Chondrocyte (in vitro differentiated cells): ENCODE measurements at regions not wholly inside any gene's neighbourhood (a gene's known extent, or its start where the extent isn't known, plus 50 kb on each side); places are given as distances from the start of the nearest gene placed in this dataset.
A peak's percentile ranks its signal among the peaks of the same experiment; 100 is the strongest.

Experiments used
- DNase-seq: peaks from one replicate; pipeline ENCODE4 v3.0.0; 2021; ENCODE audit warnings: mixed read lengths, low spot score
- H3K27ac Mint-ChIP-seq: one replicate; pipeline ENCODE4 v1.8.0; 2021; ENCODE audit warnings: mild to moderate bottlenecking, moderate library complexity, mixed read lengths; ENCODE audit not compliant: unreplicated experiment
- H3K27me3 Mint-ChIP-seq: 2 replicates; pipeline ENCODE4 v1.8.0; 2021; ENCODE audit warnings: low read depth, mixed read lengths
- H3K36me3 Mint-ChIP-seq: 2 replicates; pipeline ENCODE4 v1.8.0; 2021; ENCODE audit warnings: low read depth, mixed read lengths
- H3K4me1 Mint-ChIP-seq: 2 replicates; pipeline ENCODE4 v1.8.0; 2021; ENCODE audit warnings: low read depth, mild to moderate bottlenecking, mixed read lengths
- H3K4me3 Mint-ChIP-seq: one replicate; pipeline ENCODE4 v1.8.0; 2021; ENCODE audit warnings: mild to moderate bottlenecking, moderate library complexity, mixed read lengths; ENCODE audit not compliant: unreplicated experiment
- H3K9me3 Mint-ChIP-seq: 2 replicates; pipeline ENCODE4 v1.8.0; 2021; ENCODE audit warnings: low read depth, mixed read lengths
- TF ChIP-seq, protein P1 (sequence below): fragments of 200-600 bp; sonication (generic); IDR thresholded peaks from 2 replicates; pipeline ENCODE4 v1.5.0; 2021; ENCODE audit warnings: antibody characterized with exemption, mild to moderate bottlenecking, moderate library complexity

DNA sequence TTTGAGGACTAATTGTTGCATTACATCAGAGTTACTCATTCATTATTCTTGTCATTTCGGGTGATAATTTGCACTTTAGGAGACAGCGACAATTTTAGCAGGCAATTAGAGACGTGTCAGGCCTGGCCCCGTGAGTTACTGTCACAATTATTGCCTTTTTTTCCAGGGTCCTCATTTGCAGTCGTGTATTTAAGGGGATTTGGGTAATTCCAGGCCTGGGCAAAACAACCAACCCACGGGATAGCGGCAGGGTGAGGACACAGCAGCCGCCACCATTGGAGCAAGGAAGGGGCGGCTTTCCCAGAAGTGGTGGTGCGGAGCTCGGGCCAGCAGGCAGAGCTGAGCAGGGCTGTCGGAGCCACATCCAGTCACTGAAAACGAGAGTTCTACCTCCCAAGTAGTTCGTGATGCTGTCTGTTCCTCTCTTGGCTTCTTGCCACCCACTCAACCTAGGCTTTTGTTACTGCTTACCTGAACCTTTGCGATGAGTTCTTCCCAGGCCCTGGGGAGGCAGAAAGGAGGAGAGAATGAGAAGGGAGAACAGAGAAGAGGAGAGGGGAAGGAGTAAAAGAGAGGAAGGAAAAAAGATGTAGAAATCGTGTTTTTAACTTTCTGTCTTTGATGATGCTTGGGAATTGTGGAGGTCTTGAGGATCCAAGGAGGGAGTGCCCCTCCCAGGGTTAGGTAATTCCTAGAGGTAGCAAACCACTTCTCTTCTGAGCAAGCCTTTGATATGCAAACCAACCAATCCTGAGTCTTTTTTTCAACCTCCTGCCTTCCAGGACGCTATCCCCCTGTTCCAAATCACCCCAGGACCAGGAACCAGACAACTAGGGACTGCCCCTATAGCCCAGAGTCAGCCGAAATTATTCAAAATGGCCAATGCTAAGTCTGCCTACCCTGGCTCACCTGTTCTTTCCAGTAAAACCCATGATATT is 236.1 kb downstream of the MIAT start:
- no peaks in the 10 kb centered on the region for H3K27me3 Mint-ChIP-seq
- peaks cover 3% of the 10 kb centered on the region for H3K9me3 Mint-ChIP-seq
- peaks cover 4% of the 10 kb centered on the region for H3K36me3 Mint-ChIP-seq
- no peak for DNase-seq
- TF ChIP-seq, protein P1, sequence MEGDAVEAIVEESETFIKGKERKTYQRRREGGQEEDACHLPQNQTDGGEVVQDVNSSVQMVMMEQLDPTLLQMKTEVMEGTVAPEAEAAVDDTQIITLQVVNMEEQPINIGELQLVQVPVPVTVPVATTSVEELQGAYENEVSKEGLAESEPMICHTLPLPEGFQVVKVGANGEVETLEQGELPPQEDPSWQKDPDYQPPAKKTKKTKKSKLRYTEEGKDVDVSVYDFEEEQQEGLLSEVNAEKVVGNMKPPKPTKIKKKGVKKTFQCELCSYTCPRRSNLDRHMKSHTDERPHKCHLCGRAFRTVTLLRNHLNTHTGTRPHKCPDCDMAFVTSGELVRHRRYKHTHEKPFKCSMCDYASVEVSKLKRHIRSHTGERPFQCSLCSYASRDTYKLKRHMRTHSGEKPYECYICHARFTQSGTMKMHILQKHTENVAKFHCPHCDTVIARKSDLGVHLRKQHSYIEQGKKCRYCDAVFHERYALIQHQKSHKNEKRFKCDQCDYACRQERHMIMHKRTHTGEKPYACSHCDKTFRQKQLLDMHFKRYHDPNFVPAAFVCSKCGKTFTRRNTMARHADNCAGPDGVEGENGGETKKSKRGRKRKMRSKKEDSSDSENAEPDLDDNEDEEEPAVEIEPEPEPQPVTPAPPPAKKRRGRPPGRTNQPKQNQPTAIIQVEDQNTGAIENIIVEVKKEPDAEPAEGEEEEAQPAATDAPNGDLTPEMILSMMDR, result no peak
- H3K4me1 Mint-ChIP-seq, result peaks cover 68% of the 10 kb centered on the region
- peak overlapping the region; percentile 97 for H3K27ac Mint-ChIP-seq
- no peak overlapping the region for H3K4me3 Mint-ChIP-seq

DNA sequence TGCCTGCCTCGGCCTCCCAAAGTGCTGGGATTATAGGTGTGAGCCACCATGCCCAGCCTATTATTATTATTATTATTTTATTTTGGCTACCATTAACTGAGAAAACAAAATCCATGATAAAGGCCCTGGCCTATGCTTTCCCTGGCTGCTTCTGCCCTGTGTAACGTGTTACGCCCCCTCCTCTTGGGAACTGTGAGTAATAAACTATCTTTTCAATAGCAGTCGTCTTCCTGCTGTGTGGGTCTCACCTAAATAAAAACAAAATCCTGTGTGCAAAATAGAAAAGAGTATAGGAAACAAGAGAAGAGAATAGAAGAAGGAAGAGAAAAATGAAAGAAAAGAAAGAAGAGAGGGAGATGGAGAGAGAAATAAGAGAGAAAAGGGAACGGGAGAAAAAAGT is 237.0 kb downstream of the MIAT start:
- H3K27ac Mint-ChIP-seq, result peak overlapping the region; percentile 97

DNA sequence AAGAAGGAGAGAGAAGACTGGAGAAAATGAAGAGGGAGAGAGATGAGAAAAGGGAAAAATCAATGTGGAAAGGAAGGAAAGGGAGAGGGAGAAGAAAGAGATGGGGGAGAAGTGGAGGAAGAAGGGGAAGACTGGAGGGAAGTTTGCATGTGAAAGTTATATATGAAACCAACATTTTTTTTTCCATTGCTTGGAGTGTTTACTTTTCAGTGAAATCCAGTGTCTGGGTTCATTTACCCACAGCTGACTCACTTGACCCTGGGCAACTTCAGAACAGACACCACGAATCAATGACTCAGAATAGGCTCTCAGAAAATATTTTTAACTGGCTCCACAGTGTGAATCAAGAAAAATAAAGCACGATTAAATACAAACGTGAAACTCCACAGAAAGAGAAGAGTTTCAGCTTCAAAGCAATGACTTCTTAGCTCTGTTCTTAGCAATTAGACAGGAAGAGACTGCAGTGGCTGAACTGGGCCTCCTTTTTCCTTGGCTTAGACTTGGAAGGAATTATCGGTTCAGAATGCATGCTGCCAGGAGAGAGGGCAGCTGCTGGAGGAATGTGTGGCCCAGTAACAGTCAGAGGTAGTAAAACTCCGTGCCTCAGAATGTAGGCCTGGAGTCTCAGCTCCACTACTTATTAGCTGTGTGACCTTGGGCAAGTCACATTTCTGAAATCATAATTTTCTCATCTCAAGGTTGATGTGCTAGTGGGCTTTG is 237.5 kb downstream of the MIAT start:
- TF ChIP-seq, protein P1, result no peak
- H3K4me1 Mint-ChIP-seq, result peaks cover 61% of the 10 kb centered on the region

More for the DNA sequence above, 237.0 kb downstream of the MIAT start:
- no peaks in the 10 kb centered on the region for H3K27me3 Mint-ChIP-seq
- TF ChIP-seq, protein P1, result no peak
- peaks cover 3% of the 10 kb centered on the region for H3K9me3 Mint-ChIP-seq
- H3K36me3 Mint-ChIP-seq, result peaks cover 4% of the 10 kb centered on the region
- no peak for DNase-seq
- peak overlapping the region; percentile 23 for H3K4me3 Mint-ChIP-seq
- peaks cover 66% of the 10 kb centered on the region for H3K4me1 Mint-ChIP-seq

DNA sequence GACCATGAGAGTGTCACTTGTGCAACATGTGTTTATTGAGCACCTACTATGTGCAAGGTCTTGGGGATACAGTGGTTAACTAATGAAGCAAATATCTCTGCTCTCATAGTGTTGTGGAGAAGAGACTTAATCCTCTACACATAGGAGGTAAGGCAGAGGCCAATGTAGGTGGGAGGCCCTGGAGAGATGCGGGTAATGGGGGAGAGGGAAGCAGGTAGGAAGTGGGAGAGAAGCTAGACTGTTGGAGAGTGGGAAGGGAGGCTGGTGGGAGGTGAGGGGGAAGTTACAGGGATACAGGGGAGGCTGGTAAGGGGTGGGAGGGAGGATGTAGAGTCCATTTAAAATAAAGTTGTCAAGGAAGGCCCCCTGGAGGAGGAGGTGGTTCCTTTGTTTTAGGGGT is 240.0 kb downstream of the MIAT start:
- no peak overlapping the region for H3K27ac Mint-ChIP-seq
- TF ChIP-seq, protein P1, result no peak
- H3K27me3 Mint-ChIP-seq, result no peaks in the 10 kb centered on the region
- H3K4me1 Mint-ChIP-seq, result peaks cover 47% of the 10 kb centered on the region
- DNase-seq, result no peak
- H3K4me3 Mint-ChIP-seq, result no peak overlapping the region
- H3K36me3 Mint-ChIP-seq, result peaks cover 4% of the 10 kb centered on the region
- peaks cover 3% of the 10 kb centered on the region for H3K9me3 Mint-ChIP-seq

More for the DNA sequence above, 237.5 kb downstream of the MIAT start:
- Mint-ChIP-seq H3K27me3 (no peaks in the 10 kb centered on the region), H3K36me3 (peaks cover 4% of the 10 kb centered on the region), H3K4me3 (peak overlapping the region; percentile 23), H3K27ac (peak overlapping the region; percentile 97), H3K9me3 (peaks cover 3% of the 10 kb centered on the region)
- no peak for DNase-seq

DNA sequence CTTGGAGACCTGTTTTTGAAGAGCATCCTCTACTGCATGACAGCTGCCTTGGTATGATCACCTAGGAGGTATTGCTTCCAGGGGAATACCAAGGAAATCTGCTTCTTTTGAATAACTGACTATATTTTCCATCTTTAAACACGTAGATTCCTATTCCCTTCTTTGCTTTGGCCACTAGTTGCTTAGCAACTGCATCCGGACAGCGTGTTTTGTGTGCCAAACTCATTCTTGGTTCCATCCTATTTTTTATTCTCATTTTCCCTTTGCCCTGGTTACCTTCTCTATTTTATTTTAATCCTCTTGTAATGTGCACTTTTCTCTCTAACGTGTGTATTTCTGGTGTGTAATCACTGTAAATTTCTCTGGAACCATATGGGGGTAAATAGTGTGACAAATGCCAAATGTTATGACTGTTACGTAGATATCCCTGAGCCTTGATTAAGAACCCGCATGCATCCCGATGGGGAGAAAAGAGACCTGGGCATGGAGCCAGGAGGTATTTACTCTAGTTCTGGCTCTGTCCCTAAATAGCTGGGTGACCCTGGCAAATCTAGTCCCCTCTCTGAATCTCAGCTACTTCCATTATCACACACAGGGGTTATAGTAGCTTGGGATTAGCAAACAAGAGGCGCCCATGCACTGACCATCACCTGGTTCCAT is 241.7 kb downstream of the MIAT start:
- Mint-ChIP-seq H3K36me3 (peaks cover 4% of the 10 kb centered on the region), H3K27ac (no peak overlapping the region), H3K4me1 (peaks cover 41% of the 10 kb centered on the region), H3K27me3 (no peaks in the 10 kb centered on the region), H3K4me3 (no peak overlapping the region), H3K9me3 (peaks cover 3% of the 10 kb centered on the region)
- TF ChIP-seq, protein P1, result no peak
- no peak for DNase-seq
